Natural killer cell (primary cell): ENCODE measurements at regions not wholly inside any gene's neighbourhood (a gene's known extent, or its start where the extent isn't known, plus 50 kb on each side); places are given as distances from the start of the nearest gene placed in this dataset.
A peak's percentile ranks its signal among the peaks of the same experiment; 100 is the strongest.

Experiments
- ATAC-seq, 3 donors: fragments of 150-1000 bp in 2 of 3; fragments of 200-7000 bp in 1 of 3; cut with Tn5 transposase; 1 replicate in 1 of 3; 2 replicates in 2 of 3; pipeline ENCODE4 v1.10.0; 2021; ENCODE audit warnings: mild to moderate bottlenecking in 2 of 3, moderate library complexity in 2 of 3
- DNase-seq, 2 donors: peaks; one replicate each; pipeline versions ENCODE4 v3.0.0 to v3.0.0-alpha.2; 2013 to 2021; ENCODE audit warnings: mixed read lengths in 1 of 2
- H3K27ac ChIP-seq: one replicate; pipeline ENCODE4 v1.5.1; 2013; ENCODE audit warnings: mild to moderate bottlenecking, low read length
- H3K27me3 ChIP-seq: one replicate; pipeline ENCODE4 v1.6.1; 2013; ENCODE audit warnings: low read length; ENCODE audit not compliant: control insufficient read depth, insufficient read depth
- H3K36me3 ChIP-seq: one replicate; pipeline ENCODE4 v1.6.1; 2013; ENCODE audit warnings: low read length; ENCODE audit not compliant: control insufficient read depth, insufficient read depth
- H3K4me1 ChIP-seq: one replicate; pipeline ENCODE4 v1.6.1; 2013; ENCODE audit warnings: low read length; ENCODE audit not compliant: control insufficient read depth, insufficient read depth
- H3K4me3 ChIP-seq: one replicate; pipeline ENCODE4 v1.5.1; 2013; ENCODE audit warnings: low read length
- H3K9me3 ChIP-seq: one replicate; pipeline ENCODE4 v1.6.1; 2013; ENCODE audit warnings: low read length; ENCODE audit not compliant: control insufficient read depth, insufficient read depth
- H3K27ac Mint-ChIP-seq, 2 donors: one replicate each; pipeline ENCODE4 v1.8.0; 2022; ENCODE audit warnings: mild to moderate bottlenecking in 2 of 2, mixed read lengths in 2 of 2, moderate library complexity in 1 of 2
- H3K27me3 Mint-ChIP-seq, 2 donors: one replicate each; pipeline ENCODE4 v1.8.0; 2022; ENCODE audit warnings: low read depth in 2 of 2, mixed read lengths in 2 of 2
- H3K36me3 Mint-ChIP-seq: one replicate; pipeline ENCODE4 v1.8.0; 2022; ENCODE audit warnings: mixed read lengths
- H3K4me1 Mint-ChIP-seq, 2 donors: one replicate each; pipeline ENCODE4 v1.8.0; 2022; ENCODE audit warnings: mixed read lengths in 2 of 2
- H3K4me3 Mint-ChIP-seq: one replicate; pipeline ENCODE4 v1.8.0; 2022; ENCODE audit warnings: mild to moderate bottlenecking, moderate library complexity, mixed read lengths
- H3K9me3 Mint-ChIP-seq, 2 donors: one replicate each; pipeline ENCODE4 v1.8.0; 2022; ENCODE audit warnings: mixed read lengths in 2 of 2
- CTCF ChIP-seq: fragments of 200-600 bp; IDR thresholded peaks from one replicate; pipeline ENCODE4 v1.8.0; 2022; ENCODE audit warnings: antibody characterized with exemption
- WGBS: methylation state at CpG from one replicate; pipeline ENCODE4 v1.1.7; 2013; ENCODE audit warnings: missing lambda C conversion rate; ENCODE audit not compliant: insufficient coverage; 5-methylcytosine and 5-hydroxymethylcytosine counted together
- intact Hi-C: fragments of 100-400 bp; cut with micrococcal nuclease; formaldehyde crosslinking; loops from one replicate; pipeline ENCODE4 v1.14.2; 2022

GRCh38 chr15:93233710-93234109 is 144.7 kb upstream of the RGMA start:
- no peak overlapping the region for H3K4me3 ChIP-seq
- H3K9me3 Mint-ChIP-seq, result no peaks in the 10 kb centered on the region
- WGBS, result 93% methylated on average over 4 of the region's 4 CpGs
- no peak overlapping the region for H3K4me3 Mint-ChIP-seq
- no peak overlapping the region for H3K27ac Mint-ChIP-seq
- no peak for TF ChIP-seq CTCF
- peaks cover 12 to 21% of the 10 kb centered on the region in 2 donors for H3K4me1 Mint-ChIP-seq
- peaks cover 2% of the 10 kb centered on the region for H3K27me3 ChIP-seq
- DNase-seq (no peak), ATAC-seq (no peak)
- H3K27ac ChIP-seq, result no peak overlapping the region
- H3K36me3 ChIP-seq, result no peaks in the 10 kb centered on the region
- intact Hi-C loops, result no loop called here
- no peaks in the 10 kb centered on the region for H3K9me3 ChIP-seq
- H3K36me3 Mint-ChIP-seq, result no peaks in the 10 kb centered on the region
- peaks cover 25 to 80% of the 10 kb centered on the region in 2 donors for H3K27me3 Mint-ChIP-seq
- H3K4me1 ChIP-seq, result peaks cover 9% of the 10 kb centered on the region

GRCh38 chr15:93232845-93233244 is 143.8 kb upstream of the RGMA start:
- no peak overlapping the region for H3K27ac ChIP-seq
- TF ChIP-seq CTCF, result no peak
- Mint-ChIP-seq H3K27me3 (peaks cover 23 to 74% of the 10 kb centered on the region in 2 donors), H3K36me3 (no peaks in the 10 kb centered on the region), H3K4me1 (peaks cover 12 to 21% of the 10 kb centered on the region in 2 donors), H3K9me3 (no peaks in the 10 kb centered on the region), H3K4me3 (no peak overlapping the region), H3K27ac (no peak overlapping the region)
- H3K36me3 ChIP-seq, result no peaks in the 10 kb centered on the region
- intact Hi-C loops, result no loop called here
- peaks cover 9% of the 10 kb centered on the region for H3K4me1 ChIP-seq
- no peaks in the 10 kb centered on the region for H3K9me3 ChIP-seq
- ATAC-seq (no peak), DNase-seq (no peak)
- 67% methylated on average over 7 of the region's 8 CpGs for WGBS
- H3K27me3 ChIP-seq, result peaks cover 2% of the 10 kb centered on the region
- no peak overlapping the region for H3K4me3 ChIP-seq

GRCh38 chr15:93231994-93232393 is 143.0 kb upstream of the RGMA start:
- DNase-seq (no peak), ATAC-seq (no peak)
- no peak overlapping the region for H3K27ac ChIP-seq
- H3K27me3 ChIP-seq, result peaks cover 2% of the 10 kb centered on the region
- no peaks in the 10 kb centered on the region for H3K9me3 Mint-ChIP-seq
- no peak overlapping the region for H3K4me3 ChIP-seq
- no peaks in the 10 kb centered on the region for H3K36me3 Mint-ChIP-seq
- WGBS, result 70% methylated on average over 5 of the region's 6 CpGs
- no peaks in the 10 kb centered on the region for H3K36me3 ChIP-seq
- intact Hi-C loops, result no loop called here
- H3K27ac Mint-ChIP-seq, result no peak overlapping the region
- no peak overlapping the region for H3K4me3 Mint-ChIP-seq
- no peaks in the 10 kb centered on the region for H3K9me3 ChIP-seq
- H3K27me3 Mint-ChIP-seq, result peaks cover 23 to 67% of the 10 kb centered on the region in 2 donors
- no peak for TF ChIP-seq CTCF
- peaks cover 12 to 21% of the 10 kb centered on the region in 2 donors for H3K4me1 Mint-ChIP-seq
- peaks cover 9% of the 10 kb centered on the region for H3K4me1 ChIP-seq

- 20% methylated on average over 2 of the region's 2 CpGs for WGBS
- H3K27ac Mint-ChIP-seq, result no peak overlapping the region
- DNase-seq (peak in 1 of 2 donors; percentile 11), ATAC-seq (peak in 1 of 3 donors; percentile 55)
- peaks cover 2% of the 10 kb centered on the region for H3K27me3 ChIP-seq
- H3K4me1 ChIP-seq, result peaks cover 9% of the 10 kb centered on the region
- H3K27me3 Mint-ChIP-seq, result peaks cover 26 to 67% of the 10 kb centered on the region in 2 donors
- peaks cover 12 to 18% of the 10 kb centered on the region in 2 donors for H3K4me1 Mint-ChIP-seq
- no peak overlapping the region for H3K27ac ChIP-seq
- no peaks in the 10 kb centered on the region for H3K9me3 Mint-ChIP-seq
- intact Hi-C loops, result no loop called here
- no peak for TF ChIP-seq CTCF
- H3K4me3 ChIP-seq, result no peak overlapping the region
- no peak overlapping the region for H3K4me3 Mint-ChIP-seq
- H3K9me3 ChIP-seq, result no peaks in the 10 kb centered on the region
- H3K36me3 ChIP-seq, result no peaks in the 10 kb centered on the region
- H3K36me3 Mint-ChIP-seq, result no peaks in the 10 kb centered on the region
Measured at GRCh38 chr15:93231261-93231925, 142.4 kb upstream of the RGMA start.
